Prostate gland (tissue), 2 donors: ENCODE measurements at regions not wholly inside any gene's neighbourhood (a gene's known extent, or its start where the extent isn't known, plus 50 kb on each side); places are given as distances from the start of the nearest gene placed in this dataset.

Experiments used
- CTCF ChIP-seq, 4 experiments: fragments of 200-600 bp in 2 of 4; fragments of 450-650 bp in 2 of 4; sonication (generic) in 2 of 4; IDR thresholded peaks; 1 replicate in 3 of 4; 2 replicates in 1 of 4; pipeline ENCODE4 v1.5.1; 2016 to 2019; ENCODE audit warnings: antibody characterized with exemption in 4 of 4, mild to moderate bottlenecking in 2 of 4, moderate library complexity in 2 of 4
- POLR2A ChIP-seq: fragments of 450-650 bp; IDR thresholded peaks from one replicate; pipeline ENCODE4 v1.6.1; 2016; ENCODE audit warnings: antibody characterized with exemption, mild to moderate bottlenecking
- POLR2AphosphoS5 ChIP-seq: sonication (generic); formaldehyde crosslinking; IDR thresholded peaks from one replicate; pipeline ENCODE4 v1.6.1; 2017; ENCODE audit warnings: antibody characterized with exemption

GRCh38 chrX:73268463-73268862 is 53.8 kb upstream of the NAP1L2 start:
- TF ChIP-seq CTCF (IDR thresholded peaks at IDR 0.05) (no peak), POLR2AphosphoS5 (no peak), POLR2A (no peak)
